ENCODE measurements at regions not wholly inside any gene's neighbourhood (a gene's known extent, or its start where the extent isn't known, plus 50 kb on each side); places are given as distances from the start of the nearest gene placed in this dataset.
"Not testable (repeated sequence)": the region's sequence is repeated elsewhere in the genome, so short reads cannot be mapped to it uniquely, and the experiment has no call there.

DNA sequence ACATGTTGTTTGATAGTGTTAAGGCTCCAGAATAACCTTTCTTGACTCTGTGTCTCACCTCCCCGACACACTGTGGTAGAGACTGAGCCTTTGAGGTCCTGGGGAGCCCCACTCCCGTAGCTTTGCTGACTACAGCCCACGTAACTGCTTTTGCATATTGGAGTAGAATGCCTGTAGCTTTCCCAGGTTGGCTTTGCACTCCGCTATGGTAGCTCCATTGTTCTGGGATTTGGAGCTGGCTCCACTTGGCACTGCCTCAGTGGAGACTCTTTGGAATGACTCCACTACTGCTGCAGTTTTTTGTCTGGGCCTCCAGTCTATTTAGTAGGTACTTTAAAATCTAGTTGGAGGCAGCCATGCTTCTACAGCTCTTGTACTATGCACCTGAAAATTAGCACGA, 56.2 kb upstream of the ANXA1 start:
- no peaks in the 10 kb centered on the region for H3K9me3 ChIP-seq (replicated peaks; ENCODE audit: control insufficient read depth, low read depth, low read length)
- DNase-seq, result no peak
- H3K36me3 ChIP-seq (ENCODE audit: control insufficient read depth, insufficient read depth, low read length), result no peaks in the 10 kb centered on the region
- no peaks in the 10 kb centered on the region for H3K27me3 ChIP-seq (ENCODE audit: control insufficient read depth, insufficient read depth, low read length)
- H3K4me3 ChIP-seq (ENCODE audit: low read length), result no peak overlapping the region
- no peaks in the 10 kb centered on the region for H3K4me1 ChIP-seq (ENCODE audit: control insufficient read depth, insufficient read depth, low read length)
- WGBS (ENCODE audit: insufficient coverage), result 83% methylated on average over 5 of the region's 5 CpGs
- no peak overlapping the region for H3K27ac ChIP-seq (ENCODE audit: low read length)

DNA sequence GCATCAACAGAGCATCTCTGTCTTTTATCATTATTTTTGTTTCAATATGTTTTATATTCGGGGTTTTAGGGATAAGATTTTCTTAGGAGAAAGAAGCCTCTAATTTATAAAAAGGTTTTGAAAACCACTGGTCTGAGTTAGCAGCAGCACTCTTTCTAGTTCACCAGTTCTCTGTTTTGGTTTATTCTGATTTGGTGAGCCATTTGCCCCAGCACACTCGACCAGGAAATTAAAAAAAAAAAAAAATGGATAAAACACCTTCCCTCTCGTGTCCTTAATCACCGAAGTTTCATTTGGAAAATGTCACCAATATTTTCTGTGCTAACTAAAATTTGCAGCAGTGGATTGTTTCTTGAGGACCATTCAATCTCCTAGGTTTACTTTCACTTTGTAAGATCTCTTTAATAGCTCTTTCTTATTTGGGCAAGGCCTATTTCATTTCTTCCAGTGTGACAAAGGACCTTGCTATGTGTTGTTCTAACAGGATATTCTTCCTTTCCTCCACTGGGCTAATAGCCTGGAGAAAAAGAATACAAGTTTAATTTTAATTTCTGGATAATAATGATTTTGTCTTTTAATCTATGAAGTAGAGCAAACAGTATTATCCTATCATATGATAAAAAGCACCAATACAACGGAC, 57.8 kb upstream of the ANXA1 start:
- no peak overlapping the region for H3K27ac ChIP-seq (ENCODE audit: low read length)
- no peaks in the 10 kb centered on the region for H3K4me1 ChIP-seq (ENCODE audit: control insufficient read depth, insufficient read depth, low read length)
- H3K4me3 ChIP-seq (ENCODE audit: low read length), result no peak overlapping the region
- no peaks in the 10 kb centered on the region for H3K36me3 ChIP-seq (ENCODE audit: control insufficient read depth, insufficient read depth, low read length)
- no peaks in the 10 kb centered on the region for H3K27me3 ChIP-seq (ENCODE audit: control insufficient read depth, insufficient read depth, low read length)
- no peaks in the 10 kb centered on the region for H3K9me3 ChIP-seq (replicated peaks; ENCODE audit: control insufficient read depth, low read depth, low read length)
- no peak for DNase-seq
- WGBS (ENCODE audit: insufficient coverage), result no CpG with 5 or more reads among the region's 5 CpGs

DNA sequence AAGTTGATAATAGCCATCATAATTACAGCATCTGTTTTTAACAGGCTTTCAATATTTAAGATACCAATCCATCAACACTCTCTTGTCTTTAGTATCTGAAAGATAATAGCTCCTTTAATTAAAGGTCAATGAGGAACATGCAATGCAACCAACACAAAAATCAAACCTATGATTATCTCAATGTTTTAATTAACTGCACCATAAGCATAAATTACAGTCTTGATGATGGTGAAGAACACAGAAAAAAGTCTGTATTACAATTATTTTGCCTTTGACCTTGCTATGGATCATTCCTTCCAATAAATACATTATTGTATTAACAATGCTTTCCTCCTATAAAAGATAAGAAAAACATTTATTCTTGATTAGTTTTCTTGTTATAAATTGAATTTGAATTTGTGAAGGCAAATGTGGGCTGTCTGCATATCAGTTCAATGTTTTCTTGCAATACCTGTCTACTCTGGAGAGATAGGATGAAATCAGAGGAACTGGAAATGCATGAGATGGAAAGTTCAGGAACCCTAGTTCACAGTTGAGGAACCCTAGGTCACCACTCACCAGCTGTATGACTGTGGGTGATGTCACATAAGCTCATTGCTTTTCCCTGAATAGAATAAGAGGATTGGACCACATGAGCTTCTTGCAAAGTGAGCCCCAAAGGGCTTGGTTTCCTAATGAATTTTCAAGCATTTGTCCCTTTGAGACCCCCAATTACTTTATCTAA, 58.5 kb upstream of the ANXA1 start:
- H3K4me3 ChIP-seq (ENCODE audit: low read length), result no peak overlapping the region
- no peak for DNase-seq

DNA sequence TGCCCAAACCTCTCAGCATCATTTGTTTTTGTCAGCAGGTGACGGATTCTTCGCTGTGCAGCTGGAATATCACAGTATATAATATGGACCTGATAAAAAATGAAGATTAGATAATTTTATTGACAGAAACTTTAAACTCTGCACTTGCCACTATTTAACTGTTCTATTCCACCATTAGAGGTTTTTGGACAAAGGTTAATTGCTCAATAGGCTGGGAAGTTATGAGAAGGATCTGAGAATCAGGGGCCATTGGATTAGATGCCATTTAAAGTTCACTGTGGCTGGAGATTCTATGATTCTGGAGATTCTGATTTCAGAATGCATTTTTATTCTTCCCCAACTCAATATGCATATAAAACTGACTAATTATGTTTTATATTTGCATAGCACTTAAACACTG, 59.8 kb upstream of the ANXA1 start:
- Histone ChIP-seq H3K4me1 (ENCODE audit: control insufficient read depth, insufficient read depth, low read length) (no peaks in the 10 kb centered on the region), H3K27me3 (ENCODE audit: control insufficient read depth, insufficient read depth, low read length) (no peaks in the 10 kb centered on the region), H3K36me3 (ENCODE audit: control insufficient read depth, insufficient read depth, low read length) (no peaks in the 10 kb centered on the region), H3K27ac (ENCODE audit: low read length) (no peak overlapping the region), H3K4me3 (ENCODE audit: low read length) (no peak overlapping the region), H3K9me3 (replicated peaks; ENCODE audit: control insufficient read depth, low read depth, low read length) (no peaks in the 10 kb centered on the region)
- no CpG with 5 or more reads among the region's 2 CpGs for WGBS (ENCODE audit: insufficient coverage)
- no peak for DNase-seq

More for the DNA sequence above, 58.5 kb upstream of the ANXA1 start:
- Histone ChIP-seq H3K9me3 (replicated peaks; ENCODE audit: control insufficient read depth, low read depth, low read length) (no peaks in the 10 kb centered on the region), H3K27me3 (ENCODE audit: control insufficient read depth, insufficient read depth, low read length) (no peaks in the 10 kb centered on the region), H3K4me1 (ENCODE audit: control insufficient read depth, insufficient read depth, low read length) (no peaks in the 10 kb centered on the region), H3K27ac (ENCODE audit: low read length) (no peak overlapping the region), H3K36me3 (ENCODE audit: control insufficient read depth, insufficient read depth, low read length) (no peaks in the 10 kb centered on the region)

DNA sequence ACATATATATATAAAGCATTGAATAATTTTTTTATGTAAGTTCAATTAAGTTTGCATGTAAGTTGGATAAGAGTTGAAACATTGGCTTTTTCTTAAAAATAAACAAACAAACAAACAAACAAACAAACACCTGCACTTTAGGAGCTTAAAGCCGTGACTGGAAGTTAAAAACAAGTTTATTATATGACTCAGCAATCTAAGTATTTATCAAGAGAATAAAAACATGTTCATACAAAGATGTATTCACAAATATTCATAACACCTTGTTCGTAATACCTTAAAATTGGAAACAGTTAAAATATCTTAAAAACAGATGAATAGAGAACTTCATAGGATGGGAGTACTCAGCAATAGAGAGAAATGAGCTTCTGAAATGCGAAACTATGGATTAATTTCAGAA, 61.5 kb upstream of the ANXA1 start:
- H3K9me3 ChIP-seq (replicated peaks; ENCODE audit: control insufficient read depth, low read depth, low read length), result no peaks in the 10 kb centered on the region
- no peak overlapping the region for H3K4me3 ChIP-seq (ENCODE audit: low read length)
- H3K36me3 ChIP-seq (ENCODE audit: control insufficient read depth, insufficient read depth, low read length), result no peaks in the 10 kb centered on the region
- no CpG with 5 or more reads among the region's 3 CpGs for WGBS (ENCODE audit: insufficient coverage)
- H3K27ac ChIP-seq (ENCODE audit: low read length), result no peak overlapping the region
- no peak for DNase-seq
- no peaks in the 10 kb centered on the region for H3K4me1 ChIP-seq (ENCODE audit: control insufficient read depth, insufficient read depth, low read length)
- no peaks in the 10 kb centered on the region for H3K27me3 ChIP-seq (ENCODE audit: control insufficient read depth, insufficient read depth, low read length)

DNA sequence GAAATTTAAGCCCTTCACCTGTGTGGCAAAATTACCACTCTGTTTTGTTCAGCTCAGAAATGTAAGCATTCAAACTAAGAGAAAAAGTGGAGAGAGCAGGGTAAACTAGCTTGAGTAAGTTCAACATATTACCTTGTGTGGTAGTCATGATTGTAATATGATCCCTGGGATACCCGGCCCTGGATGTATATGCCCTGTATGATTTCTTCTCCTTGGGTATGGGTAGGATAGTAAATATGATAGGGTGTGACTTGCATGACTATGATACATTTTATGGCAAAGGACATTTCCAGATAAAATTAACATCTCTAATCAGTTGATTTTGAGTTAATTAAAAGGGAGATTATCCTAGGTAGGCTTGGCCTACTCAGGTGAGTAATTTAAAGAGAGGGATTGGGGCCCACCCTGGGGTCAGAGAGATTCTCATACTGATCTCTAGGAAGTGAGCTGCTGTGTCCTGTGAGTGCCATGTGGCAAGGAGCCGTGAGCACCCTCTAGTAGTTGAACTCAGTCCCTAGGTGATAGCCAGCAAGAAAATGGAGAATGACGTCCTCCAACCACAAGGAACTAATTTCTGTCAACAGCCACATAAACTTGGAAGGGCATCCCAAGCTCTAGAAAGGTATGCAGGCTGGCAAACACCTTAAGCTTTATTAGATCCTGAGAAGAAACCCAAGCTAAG, 62.2 kb upstream of the ANXA1 start:
- WGBS (ENCODE audit: insufficient coverage), result no CpG with 5 or more reads among the region's 3 CpGs
- no peaks in the 10 kb centered on the region for H3K9me3 ChIP-seq (replicated peaks; ENCODE audit: control insufficient read depth, low read depth, low read length)
- no peaks in the 10 kb centered on the region for H3K4me1 ChIP-seq (ENCODE audit: control insufficient read depth, insufficient read depth, low read length)
- no peaks in the 10 kb centered on the region for H3K36me3 ChIP-seq (ENCODE audit: control insufficient read depth, insufficient read depth, low read length)
- H3K27me3 ChIP-seq (ENCODE audit: control insufficient read depth, insufficient read depth, low read length), result no peaks in the 10 kb centered on the region
- DNase-seq, result no peak
- H3K27ac ChIP-seq (ENCODE audit: low read length), result no peak overlapping the region
- no peak overlapping the region for H3K4me3 ChIP-seq (ENCODE audit: low read length)

DNA sequence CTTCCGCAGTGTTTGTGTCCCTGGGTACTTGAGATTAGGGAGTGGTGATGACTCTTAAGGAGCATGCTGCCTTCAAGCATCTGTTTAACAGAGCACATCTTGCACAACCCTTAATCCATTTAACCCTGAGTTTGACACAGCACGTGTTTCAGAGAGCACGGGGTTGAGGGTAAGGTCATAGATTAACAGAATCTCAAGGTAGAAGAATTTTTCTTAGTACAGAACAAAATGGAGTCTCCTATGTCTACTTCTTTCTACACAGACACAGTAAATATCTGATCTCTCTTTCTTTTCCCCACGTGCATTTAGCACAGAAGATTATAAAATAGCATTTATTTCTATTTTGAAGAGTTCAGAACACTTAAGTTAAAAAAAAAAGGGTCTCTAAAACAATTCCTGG, 63.8 kb upstream of the ANXA1 start:
- no CpG with 5 or more reads among the region's 4 CpGs for whole genome bisulfite sequencing (ENCODE audit: insufficient coverage)
- not testable (repeated sequence) for H3K27ac ChIP-seq (ENCODE audit: low read length); DNase-seq; H3K4me3 ChIP-seq (ENCODE audit: low read length); H3K4me1 ChIP-seq (ENCODE audit: control insufficient read depth, insufficient read depth, low read length); H3K36me3 ChIP-seq (ENCODE audit: control insufficient read depth, insufficient read depth, low read length); H3K27me3 ChIP-seq (ENCODE audit: control insufficient read depth, insufficient read depth, low read length); H3K9me3 ChIP-seq (replicated peaks; ENCODE audit: control insufficient read depth, low read depth, low read length)

DNA sequence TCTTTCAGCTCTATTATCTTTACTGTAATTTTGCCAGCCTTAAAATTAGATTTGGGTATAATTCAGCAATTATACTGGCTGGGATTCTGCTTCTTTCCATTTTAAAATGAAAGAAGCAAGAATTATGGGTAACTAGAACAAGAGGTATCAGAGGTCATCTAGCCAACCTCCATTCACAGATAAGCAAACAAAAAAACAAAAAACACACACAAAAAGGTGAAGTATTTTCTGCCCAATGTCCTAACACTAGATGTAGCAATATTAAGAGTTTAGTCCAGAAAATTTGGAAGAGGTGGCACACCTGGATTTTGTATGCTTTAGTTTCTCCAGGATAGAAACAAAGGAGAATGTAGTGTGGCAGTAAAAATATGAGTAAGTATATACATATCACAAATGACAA, 68.1 kb upstream of the ANXA1 start:
- Histone ChIP-seq H3K9me3 (replicated peaks; ENCODE audit: control insufficient read depth, low read depth, low read length) (no peaks in the 10 kb centered on the region), H3K27ac (ENCODE audit: low read length) (no peak overlapping the region), H3K36me3 (ENCODE audit: control insufficient read depth, insufficient read depth, low read length) (no peaks in the 10 kb centered on the region), H3K27me3 (ENCODE audit: control insufficient read depth, insufficient read depth, low read length) (no peaks in the 10 kb centered on the region), H3K4me3 (ENCODE audit: low read length) (no peak overlapping the region), H3K4me1 (ENCODE audit: control insufficient read depth, insufficient read depth, low read length) (peaks cover 6% of the 10 kb centered on the region)
- DNase-seq, result no peak

DNA sequence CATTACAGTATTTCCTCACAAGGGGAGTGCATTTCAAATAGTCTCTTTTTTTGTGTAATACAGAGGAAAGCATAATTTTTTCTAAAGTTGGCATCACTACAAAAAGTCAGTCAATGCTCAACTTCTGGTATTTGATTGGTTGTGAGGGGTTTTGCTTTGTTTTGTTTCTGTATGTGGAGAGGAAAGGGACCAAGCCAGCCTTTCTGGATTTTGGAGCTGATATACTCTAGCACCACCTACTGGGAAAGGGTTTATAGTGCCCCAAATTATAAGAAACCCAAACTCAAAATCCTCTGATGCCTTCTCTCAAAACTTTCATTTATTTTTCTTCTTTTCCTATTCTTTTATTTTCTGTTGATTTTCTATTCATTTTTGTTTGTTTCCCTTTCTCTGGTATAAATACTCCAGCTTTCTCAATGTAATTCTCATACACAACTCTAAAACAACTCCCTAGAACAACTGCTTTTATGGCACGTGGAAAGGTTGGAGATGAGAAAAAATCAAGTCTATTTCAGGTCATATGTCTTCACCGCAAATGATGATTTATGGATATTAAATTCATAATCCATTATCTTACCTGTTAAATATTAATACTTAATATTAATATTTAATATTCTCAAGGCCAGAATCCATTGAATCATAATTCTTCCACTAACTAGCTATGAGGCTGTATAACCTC, 69.5 kb upstream of the ANXA1 start:
- no peak overlapping the region for H3K4me3 ChIP-seq (ENCODE audit: low read length)
- no peaks in the 10 kb centered on the region for H3K36me3 ChIP-seq (ENCODE audit: control insufficient read depth, insufficient read depth, low read length)
- peak overlapping the region; percentile 35 for H3K27ac ChIP-seq (ENCODE audit: low read length)
- no CpG with 5 or more reads among the region's 2 CpGs for WGBS (ENCODE audit: insufficient coverage)
- H3K27me3 ChIP-seq (ENCODE audit: control insufficient read depth, insufficient read depth, low read length), result no peaks in the 10 kb centered on the region
- no peaks in the 10 kb centered on the region for H3K9me3 ChIP-seq (replicated peaks; ENCODE audit: control insufficient read depth, low read depth, low read length)
- peaks cover 6% of the 10 kb centered on the region for H3K4me1 ChIP-seq (ENCODE audit: control insufficient read depth, insufficient read depth, low read length)
- DNase-seq, result peak; percentile 90

DNA sequence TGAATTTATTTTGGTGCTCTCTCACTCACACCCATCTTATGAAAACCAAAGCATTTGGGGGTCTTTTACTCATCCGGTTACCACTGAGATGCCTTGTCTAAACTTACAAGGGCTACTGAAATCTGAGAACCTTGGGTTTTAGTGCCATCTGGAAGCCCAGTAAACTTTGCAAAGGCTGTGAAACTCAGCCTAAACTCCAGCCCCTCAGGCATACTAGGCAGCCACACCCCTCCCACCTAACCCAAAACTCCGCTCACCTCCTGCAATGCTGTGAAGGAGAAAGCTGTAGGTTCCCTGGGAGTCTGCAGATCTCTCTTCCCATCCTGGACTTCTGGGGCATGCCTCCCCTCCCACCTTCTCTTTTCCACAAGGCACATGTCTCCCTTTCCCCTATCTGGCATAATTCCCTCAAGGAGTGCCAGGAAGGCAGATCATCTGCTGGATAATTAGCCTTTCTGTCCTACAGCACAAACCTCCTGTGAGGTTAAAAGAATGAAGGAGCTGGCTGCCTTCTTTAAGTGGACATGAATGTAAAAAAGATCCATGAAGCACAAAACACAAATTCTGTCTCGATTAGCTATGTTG, 71.5 kb upstream of the ANXA1 start:
- WGBS (ENCODE audit: insufficient coverage), result 59% methylated on average over 2 of the region's 3 CpGs
- DNase-seq, result peak; percentile 52
- H3K4me1 ChIP-seq (ENCODE audit: control insufficient read depth, insufficient read depth, low read length), result peaks cover 6% of the 10 kb centered on the region
- H3K4me3 ChIP-seq (ENCODE audit: low read length), result no peak overlapping the region
- no peaks in the 10 kb centered on the region for H3K36me3 ChIP-seq (ENCODE audit: control insufficient read depth, insufficient read depth, low read length)
- no peaks in the 10 kb centered on the region for H3K9me3 ChIP-seq (replicated peaks; ENCODE audit: control insufficient read depth, low read depth, low read length)
- peak overlapping the region; percentile 3 for H3K27ac ChIP-seq (ENCODE audit: low read length)
- no peaks in the 10 kb centered on the region for H3K27me3 ChIP-seq (ENCODE audit: control insufficient read depth, insufficient read depth, low read length)
